HCEC 1CT (cell line): ENCODE measurements at regions not wholly inside any gene's neighbourhood (a gene's known extent, or its start where the extent isn't known, plus 50 kb on each side); places are given as distances from the start of the nearest gene placed in this dataset.

Experiments
- DNase-seq: peaks from one replicate; pipeline ENCODE4 v3.0.0-alpha.2; 2017

DNA sequence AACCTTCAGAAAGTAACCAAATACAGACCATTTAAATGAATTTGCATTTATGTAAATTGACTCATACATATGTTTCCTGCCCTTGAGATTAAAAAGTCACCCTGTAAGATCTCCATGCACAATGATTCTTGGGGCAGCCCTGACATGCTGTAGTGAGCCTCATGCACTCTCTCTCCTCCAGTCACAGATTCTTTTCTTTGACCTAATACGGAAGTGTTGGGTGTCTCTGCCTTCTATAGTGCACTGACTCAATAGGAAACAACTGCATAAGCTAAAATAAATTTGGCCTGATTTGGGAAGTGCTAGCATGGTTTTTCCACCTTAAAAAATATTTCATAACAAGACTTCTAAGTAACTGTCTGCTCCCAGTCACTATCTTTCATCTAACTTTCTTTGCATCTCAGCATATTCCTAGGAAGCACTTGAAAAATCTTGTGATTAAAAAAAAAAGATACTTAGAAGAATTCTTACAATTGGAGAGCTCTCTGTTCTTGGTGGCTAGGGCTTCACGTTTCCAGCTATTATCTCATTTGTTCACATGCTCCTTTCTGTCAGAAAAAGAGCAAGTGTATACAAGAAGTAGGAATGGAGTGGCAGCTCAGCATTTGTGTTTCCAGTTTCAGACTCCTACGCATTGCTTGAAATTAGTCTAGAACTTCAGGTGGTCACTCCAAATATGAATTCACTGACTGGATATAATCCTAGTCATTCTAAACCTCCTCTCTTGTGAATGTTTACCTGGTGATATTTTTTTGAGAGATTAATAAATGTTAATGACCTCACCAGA is 207.9 kb upstream of the COL8A1 start:
- peak; percentile 63 for DNase-seq

DNA sequence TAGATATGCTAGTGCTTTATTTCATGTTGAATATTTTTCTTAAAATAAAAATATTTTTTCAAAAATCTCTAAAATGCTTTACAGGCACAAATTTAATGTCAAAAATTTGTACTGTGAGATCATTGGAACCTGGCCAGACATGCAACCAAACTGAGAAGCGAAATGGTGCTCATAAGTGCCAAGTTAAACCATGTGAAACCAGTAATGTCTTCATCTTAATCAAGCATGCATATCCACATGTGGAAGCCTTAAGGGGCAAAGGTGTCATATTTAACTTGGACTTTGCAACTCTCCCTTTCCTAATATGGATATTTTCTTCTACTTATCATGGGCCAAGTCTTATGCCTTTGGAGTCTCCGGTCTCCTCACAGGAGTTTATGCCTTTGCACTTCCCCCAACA is 208.9 kb upstream of the COL8A1 start:
- DNase-seq, result no peak

DNA sequence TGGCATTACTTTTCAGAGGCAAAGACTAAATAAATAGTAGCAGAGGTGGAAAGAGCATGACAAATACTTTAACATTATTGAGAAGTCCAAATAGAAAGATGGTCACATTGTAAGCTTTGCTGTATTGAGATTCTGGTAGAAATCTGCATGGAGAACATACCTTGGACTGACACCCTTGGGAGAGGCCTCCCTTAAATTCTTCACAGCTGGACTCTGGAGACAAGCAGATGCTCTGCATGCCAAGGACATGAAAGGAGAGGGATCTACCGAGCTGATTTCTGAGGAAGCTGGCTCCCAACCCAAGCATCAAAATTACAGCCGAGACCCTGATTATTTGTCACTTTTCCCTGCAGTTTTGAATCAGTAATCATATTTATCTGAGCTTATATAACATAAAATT is 212.5 kb upstream of the COL8A1 start:
- no peak for DNase-seq

DNA sequence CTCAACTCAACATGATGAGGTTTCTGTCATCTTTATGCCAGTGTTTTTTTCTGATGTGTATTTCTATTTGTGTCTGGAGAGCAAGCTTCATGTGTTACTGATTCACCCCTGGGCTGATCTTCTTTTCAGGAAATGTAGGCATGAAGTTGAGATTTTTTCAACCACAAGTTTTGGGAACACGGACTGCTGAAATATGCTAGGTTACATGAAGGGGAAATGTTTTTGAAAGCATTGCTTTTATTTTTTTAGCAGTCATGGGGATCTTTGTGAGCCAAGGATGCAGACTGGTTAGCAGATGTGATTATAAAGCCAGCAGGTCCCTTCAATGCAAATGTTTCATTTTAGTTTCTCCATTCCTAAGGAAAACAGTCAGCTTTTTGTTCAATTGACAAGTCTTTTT is 219.3 kb upstream of the COL8A1 start:
- DNase-seq, result peak; percentile 7

DNA sequence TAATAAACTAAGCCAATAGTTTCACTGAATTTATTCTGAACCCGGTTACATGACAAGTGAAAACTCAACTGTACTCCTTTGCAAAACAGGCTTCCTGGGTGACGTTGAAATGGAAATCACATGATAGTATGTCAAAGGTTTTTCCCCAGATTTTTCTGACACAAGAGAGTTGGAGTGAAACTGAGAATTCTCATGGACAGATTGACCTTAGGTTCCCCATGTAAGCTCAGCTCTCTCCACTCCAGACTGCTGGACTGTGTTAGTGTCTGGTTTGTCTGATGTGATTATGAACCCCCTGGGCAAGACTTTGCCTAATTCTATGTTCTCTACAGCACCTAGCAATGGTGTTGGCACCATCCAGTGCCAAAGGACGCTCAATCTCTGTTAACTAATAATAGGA is 219.7 kb upstream of the COL8A1 start:
- no peak for DNase-seq

DNA sequence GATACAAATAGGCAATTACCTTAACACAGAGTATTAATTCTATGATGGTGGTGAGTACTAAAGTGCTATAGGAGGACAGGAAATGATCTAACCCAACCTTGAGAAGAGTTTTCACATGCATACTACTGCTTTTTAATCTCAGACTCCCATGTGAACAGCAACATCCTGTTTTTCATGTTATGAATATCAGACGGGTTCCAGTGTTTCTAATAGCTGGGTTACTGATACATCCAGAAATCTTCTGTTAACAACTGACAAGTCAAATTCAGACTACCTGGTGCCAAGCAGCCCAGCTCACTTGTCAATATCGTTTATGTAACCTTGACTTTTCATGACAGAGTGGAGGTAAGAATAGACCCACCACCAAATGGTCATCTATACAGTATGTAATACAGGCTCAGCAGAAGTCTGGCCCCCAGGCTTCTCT is 220.2 kb upstream of the COL8A1 start:
- no peak for DNase-seq

DNA sequence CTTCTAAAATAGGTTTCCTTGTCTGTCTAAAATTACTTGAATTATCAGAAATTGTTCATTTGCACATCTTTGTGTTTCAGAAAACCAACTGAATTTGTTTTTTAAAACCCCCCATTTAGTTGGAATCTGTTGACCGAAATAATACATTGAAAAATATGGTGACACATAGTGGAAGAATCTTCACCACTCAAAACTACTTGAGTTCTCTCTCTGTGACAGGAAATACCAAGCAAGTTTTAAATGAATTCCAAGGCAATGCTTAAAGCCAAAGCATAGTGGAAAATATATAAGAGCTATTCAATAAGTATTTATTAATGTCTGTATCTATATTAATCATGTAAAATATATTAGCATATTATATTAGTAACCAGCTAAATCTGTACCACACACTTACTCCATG is 224.9 kb upstream of the COL8A1 start:
- DNase-seq, result peak; percentile 86

DNA sequence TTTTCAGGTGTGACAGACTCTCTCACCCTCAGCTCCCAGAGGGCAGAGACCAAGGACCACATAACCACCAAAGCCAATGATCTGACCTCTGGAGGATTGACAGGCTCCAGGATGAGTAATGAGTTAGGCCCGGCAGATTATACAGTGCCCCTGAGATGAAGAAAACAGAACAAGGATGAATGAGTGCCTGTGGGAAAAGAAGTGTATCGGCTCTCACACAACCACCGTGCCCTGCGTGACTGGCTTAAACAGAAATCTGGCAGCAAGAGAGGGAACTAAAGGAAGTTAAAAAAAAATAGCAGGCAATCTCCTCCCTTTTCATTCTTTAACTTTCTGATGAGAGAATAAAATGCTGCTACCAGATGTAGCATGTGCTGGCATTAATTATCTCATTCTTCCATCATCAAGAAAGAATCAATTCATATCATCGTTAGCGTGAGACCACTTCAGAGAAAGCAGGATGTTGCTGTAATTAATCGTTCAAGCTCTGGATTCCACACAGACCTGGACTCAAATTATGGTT is 227.5 kb upstream of the COL8A1 start:
- DNase-seq, result peak; percentile 79

DNA sequence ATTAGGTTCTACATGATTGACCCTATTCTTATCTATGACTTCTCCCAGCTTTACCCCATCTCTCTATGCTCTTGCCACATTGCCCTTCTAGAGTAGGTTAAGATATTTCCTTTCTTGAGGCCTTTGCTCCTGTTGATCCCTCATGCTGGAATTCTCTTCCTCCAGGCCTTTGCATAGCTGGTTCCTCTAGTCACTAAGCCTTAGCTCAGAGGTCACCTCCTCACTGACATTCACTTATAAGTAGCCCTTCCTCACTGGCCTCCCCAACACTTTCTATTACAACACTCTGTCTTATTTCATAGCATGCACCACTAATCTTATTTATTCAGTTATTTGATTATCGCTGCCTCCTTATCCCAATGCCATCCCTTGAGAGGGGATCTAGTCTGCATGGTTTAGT is 228.4 kb upstream of the COL8A1 start:
- DNase-seq, result peak; percentile 42

DNA sequence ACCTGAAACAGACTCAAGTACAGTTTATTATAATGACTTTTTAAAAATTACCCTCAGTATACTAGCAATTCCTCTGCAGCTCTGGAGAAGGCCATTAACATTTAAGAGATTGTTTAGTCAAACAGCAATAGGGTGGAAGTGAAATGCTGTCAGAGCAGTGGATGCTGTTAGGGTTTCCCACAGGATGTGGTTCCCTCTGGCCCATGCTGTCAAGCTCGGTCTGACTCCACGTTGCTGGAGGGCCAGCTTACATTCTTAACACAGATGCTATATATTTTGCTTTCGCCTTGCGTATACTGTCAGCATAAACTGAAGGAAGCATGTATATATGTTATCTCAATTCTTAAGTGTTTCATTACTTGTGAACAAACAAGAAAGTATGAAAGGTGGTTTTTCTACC is 231.1 kb upstream of the COL8A1 start:
- no peak for DNase-seq

DNA sequence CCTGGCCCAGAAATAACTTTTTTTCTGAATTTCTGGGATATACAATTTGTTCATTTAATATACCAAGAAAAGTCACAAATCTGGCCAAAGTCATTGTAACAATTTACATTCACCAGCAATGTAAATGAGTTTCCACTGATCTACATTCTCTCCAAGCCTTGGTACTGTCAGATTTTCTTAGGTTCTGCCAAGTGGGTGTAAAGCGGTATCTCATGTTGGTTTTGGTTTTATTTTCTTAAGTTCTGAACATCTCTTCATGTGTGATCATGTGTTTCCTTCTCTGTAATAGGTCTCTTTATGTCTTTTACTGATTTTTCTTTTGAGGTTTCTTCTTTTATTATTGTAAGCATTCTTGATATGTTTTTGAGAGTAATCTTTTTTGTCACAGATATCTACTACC is 235.6 kb upstream of the COL8A1 start:
- DNase-seq, result no peak

DNA sequence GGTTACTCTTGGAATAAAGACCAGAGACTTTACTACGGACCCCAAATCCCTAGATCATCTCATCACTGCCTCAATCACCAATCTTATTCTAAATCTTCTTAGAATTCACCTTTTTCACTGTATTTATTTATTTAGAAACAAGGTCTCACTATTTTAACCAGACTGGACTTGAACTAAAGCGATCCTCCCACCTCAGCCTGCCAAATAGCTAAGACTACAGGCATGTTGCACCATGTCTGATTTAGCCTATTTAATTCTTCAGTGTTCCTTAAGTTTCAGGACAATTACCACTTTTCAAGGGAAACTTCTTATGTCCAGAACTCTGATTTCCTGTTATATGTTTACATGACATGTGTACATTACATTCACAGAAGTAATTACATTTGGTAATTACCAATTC is 238.0 kb upstream of the COL8A1 start:
- no peak for DNase-seq

DNA sequence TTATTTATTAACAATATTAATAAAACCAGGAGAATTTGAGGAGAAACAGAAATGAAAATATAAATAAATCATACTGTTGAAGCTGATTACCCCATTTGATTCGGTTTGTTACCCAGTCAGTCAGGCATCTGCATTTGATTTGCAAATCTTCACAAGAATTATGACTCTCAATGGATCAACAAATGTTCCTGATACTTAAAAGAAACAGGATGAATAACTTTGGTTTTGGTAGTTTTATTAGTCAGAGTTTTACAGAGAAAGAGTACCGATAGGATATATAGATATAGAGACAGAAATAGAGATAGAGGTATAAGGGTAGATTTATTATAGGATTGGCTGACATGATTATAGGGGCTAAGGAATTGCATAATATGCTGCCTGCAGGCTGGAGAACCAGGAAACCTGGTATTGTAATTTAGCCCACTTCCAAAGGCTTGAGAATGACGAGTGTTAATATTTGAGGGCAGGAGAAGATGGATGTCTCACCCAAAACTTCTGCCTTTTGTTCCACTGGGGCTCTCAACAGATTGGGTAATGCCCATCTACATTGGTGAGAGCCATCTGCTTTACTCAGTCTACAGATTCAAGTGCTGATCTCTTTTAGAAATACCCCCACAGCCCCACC is 241.6 kb upstream of the COL8A1 start:
- peak; percentile 17 for DNase-seq

DNA sequence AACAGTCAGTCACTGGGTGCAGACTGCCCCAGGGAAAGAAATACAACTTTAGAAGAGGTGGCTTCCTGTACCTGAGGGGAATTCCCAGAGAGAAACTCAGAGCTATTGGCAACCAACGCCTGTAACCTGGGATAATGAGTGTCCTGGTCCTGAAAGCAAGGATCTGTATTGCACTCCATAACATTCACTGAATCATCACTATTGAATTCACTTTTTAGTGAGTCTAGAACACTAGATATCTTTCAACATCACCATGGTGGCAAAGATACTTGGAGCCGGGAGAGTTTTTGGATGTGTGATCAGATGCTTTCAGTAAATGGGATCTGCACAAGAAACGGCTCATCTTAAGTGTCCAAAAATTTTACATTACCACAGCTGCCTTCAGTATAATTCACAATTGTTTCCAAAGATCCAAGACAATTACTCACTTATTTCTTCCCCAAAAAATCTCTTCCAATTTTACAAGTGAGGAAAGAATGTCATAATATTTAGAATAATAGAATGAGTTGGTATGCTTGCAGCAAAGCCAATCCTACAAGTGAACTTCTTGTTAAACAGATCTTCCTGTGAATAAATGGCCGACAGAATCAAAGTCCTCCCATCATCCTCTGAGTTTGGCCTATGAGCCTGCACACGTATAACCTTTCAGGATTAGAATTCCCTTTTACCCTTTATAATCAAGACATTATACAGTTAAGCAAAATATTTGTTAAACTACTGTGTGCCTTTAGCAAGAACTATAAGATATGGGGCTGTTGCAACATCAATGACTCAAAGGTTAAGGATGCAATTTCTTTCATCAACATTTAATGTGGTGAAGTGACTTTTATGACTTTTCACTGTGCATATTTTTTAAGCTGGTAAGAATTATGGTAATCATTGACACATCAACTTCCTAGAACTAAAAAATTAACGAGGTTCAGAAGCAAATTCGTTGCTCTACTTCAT is 243.3 kb upstream of the COL8A1 start:
- DNase-seq, result peak; percentile 94

DNA sequence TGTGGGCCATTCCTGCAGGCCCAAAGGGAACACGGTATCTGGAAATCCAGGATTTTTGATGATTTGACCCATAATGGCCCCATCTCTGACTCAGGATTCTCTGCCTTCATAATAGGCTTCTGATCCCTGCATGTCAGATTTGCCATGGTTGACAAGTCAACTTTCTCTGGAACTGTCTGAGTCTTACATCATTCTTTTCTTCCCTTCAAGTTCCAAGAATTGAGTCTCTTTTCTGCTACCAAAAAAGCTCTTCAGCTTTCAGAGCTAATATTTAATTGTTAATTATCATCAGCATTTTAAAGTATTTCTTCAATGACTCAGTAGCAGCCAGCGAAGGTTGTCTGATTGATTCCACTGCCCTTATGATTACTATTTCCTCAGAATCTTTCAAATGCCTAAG is 244.4 kb upstream of the COL8A1 start:
- DNase-seq, result no peak

DNA sequence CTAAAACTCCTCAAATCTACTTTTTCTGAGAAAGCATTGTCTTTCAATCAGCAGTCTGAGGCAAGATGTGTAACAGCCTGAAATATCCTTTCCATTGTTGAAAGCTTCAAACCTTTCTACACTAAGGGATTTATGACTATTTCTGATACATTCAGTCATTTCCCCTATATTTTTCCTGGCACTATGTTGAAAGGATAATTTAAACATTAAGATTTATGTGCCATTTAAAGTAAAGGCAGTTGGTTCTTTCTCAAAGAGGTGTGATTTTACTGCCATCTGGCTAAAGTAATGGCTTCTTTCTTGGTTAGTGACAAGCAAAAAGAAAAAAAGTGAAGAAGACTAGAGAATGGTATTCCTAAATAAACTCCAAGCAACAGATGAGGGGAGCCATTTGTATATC is 249.6 kb upstream of the COL8A1 start:
- no peak for DNase-seq

DNA sequence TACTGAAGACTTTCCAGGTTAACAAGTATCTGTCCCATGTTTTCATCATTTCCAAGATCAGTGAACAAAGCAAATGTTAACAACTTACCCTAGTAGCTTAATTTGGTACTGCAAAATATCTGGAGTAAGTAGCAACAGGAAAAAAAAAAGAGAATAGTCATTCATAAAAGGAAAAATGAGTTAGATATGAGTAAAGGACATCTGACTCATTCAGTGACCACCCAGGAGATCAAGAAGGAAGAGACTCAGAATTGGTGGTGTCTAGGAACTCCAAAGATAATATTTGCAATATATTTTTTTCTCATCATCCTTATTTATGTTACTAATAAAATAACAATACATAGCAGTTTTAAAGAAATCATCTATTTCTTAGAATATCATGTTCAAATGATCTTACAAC is 253.8 kb upstream of the COL8A1 start:
- peak; percentile 67 for DNase-seq

DNA sequence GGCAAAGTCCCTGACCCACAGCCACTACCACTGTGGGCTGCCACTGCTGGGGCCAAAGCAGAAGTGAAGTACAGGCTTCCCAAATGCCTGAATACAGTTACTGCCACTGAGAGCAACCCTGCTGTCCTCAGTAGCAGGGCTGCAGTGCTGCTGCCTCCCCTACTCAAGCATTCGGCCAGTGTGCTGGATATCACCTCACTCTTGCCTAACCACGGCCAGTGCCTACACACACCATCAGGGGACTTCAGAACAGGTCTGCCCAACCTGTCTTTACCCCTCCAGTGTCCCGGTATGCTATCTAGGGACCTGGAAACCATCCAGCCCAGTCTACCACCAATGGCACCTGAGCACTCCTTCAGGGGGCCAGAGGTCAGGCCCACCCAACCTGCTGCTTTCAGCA is 261.5 kb upstream of the COL8A1 start:
- no peak for DNase-seq

DNA sequence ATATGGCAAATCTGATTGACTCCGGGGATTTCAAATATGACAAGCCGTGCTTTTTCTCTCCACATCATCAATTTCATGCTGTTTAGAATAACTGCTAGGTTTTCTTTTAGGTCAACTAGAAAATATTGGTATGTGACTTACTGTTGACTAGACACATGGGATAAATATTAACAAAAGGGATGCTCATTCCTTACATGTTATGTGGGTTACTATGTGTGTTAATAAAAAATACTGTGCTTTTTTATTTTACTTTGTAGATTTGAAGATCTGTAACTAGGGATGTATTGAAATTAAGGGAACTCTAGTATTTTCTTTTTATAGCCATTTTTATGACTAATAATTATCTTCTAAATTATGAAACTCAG is 264.6 kb upstream of the COL8A1 start:
- DNase-seq, result no peak

DNA sequence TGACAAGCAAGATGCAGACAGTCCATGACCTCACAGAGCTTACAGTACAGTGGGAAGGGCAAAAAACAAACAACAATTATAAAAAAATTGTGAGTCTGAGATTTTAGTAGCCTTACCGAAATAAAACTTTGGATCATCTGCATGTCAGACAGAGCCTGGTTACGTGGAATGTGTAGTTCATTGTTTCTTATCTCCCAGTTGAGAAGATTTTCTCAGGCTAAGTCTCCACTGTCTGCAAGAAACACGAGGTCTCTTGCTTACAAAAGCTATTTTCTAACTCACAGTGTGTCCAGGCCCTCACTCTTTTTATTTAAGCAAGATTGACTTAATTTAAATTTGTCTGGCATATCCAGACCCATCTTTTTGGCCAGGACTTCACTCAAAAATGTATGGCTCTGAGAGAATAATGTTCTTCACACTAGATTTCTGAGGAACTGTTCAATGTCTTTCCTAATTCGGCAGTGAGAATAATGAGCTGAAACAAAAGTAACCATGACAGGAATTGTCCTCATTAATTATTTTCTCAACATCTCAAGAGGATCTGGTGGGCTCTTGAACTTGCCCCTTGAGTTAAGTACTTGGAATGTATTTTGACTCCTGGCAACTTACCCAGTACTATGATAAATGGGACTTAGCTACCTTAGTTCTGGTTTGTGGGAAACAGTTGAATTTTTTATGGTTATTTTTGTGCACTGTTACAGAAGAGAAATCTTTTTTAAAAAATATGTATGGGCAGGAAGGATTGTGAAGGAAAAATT is 265.1 kb upstream of the COL8A1 start:
- DNase-seq, result no peak

DNA sequence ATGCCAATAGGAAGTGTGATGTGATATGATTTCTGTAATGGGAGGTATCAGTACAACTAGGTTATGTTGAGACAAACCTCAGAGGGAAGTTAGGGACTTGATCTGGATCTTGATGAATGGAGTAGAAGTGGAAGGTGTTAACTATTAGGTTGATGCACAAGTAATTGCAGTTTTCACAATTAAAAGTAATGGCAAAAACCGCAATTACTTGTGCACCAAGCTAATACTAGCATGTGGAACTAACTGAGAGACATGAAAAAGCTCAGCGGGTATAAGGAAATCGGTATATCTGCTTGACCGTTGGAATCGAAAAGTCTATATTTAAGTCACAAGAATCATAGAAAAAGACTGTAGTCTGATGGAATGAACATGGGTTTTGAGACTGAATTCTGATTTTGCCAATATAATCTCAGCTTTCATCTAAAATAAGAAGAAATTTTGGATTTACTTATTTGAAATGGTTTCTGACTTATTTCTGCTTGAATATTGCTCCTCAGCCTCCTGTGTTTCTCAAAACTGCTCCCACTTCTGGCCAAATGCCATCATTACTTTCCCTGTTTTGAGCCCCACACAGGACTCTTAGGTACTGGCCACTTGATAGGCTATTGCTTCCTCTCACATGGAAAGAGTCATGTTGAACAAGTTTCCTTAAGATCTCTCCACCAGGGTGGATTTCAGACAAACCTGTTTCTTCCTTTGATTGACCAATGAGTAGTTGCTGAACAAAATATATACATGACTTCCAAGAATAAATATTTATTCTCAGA is 271.5 kb upstream of the COL8A1 start:
- no peak for DNase-seq

DNA sequence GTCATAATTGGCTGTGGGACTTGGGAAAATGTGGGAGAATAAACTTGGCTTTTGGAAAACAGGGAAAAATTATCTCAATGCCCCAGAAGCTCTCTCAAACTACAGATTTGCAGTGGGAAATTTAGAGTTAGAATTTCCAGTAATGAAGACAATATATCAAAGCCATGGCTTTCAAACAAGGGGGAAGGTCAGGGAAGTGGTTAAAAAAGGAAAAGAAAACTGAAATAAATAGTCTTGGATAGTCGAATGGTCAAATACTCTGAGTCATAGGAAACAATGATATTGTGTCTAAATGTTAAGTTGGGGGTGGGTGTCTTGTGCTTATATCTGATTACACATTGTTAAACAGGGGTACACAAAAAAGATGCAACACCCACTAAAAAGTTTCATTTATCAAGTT is 272.4 kb upstream of the COL8A1 start:
- no peak for DNase-seq
